ENCODE measurements at regions not wholly inside any gene's neighbourhood (a gene's known extent, or its start where the extent isn't known, plus 50 kb on each side); places are given as distances from the start of the nearest gene placed in this dataset.

DNA sequence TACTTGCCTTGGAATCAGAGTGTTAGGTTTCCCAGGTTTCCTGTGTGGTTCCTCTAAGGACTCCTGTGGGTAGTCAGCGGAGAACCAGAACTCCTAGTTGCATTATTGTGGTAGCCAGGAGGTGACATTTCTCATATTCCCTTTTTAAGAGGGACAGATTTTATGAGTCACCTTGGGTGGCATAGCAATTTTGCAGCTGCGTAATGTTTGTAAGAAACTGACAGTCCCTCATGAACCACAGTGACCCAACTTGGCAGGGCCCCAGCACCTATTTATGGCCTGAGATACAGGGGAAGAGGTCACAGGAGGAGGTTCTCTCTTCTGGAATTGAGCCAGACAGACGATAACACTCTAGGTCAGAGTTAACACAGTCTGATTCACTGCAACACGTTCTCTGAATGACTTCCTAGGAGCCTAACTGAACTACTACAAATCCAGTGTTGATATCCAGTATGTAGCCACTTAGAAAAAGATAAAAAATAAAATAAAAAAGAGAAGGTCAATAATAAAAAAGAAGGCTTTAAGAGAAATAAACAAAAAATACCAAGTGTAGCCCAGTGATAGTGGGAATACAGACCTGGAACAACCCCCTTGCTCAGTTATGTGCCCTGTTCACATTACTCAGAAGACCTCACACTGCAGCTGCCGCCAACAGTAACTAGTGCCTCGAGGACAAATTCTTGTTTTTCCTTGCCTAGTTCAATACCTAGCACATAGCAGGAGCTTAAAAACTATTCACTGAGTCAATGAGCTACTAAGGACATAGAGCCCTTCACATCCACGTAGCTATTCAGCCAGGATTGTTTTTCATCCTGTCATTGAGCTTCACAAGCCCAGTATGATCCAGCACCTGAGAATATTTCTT lies 50.7 kb upstream of the VLDLR start (continued):
- TF ChIP-seq, protein P1, sequence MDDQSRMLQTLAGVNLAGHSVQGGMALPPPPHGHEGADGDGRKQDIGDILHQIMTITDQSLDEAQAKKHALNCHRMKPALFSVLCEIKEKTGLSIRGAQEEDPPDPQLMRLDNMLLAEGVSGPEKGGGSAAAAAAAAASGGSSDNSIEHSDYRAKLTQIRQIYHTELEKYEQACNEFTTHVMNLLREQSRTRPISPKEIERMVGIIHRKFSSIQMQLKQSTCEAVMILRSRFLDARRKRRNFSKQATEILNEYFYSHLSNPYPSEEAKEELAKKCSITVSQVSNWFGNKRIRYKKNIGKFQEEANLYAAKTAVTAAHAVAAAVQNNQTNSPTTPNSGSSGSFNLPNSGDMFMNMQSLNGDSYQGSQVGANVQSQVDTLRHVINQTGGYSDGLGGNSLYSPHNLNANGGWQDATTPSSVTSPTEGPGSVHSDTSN (CRISPR knock-in tag; IDR thresholded peaks at IDR 0.05), result no peak
- TF ChIP-seq GLI4 (tag by site-specific recombination; IDR thresholded peaks at IDR 0.05) (no peak), ZNF501 (tag by site-specific recombination; IDR thresholded peaks at IDR 0.05) (peak; percentile 69; the same call in 1 of the 2 replicates), ZNF311 (tag by site-specific recombination; IDR thresholded peaks at IDR 0.05; ENCODE audit: borderline replicate concordance) (no peak), ZNF354C (tag by site-specific recombination; IDR thresholded peaks at IDR 0.05; ENCODE audit: borderline replicate concordance, low read depth) (no peak), ZNF654 (tag by site-specific recombination; IDR thresholded peaks at IDR 0.05; ENCODE audit: low read depth) (no peak), YY1 (tag by site-specific recombination; IDR thresholded peaks at IDR 0.05) (no peak), ZNF580 (tag by site-specific recombination; IDR thresholded peaks at IDR 0.05) (no peak; the same call in none of the 2 replicates), ZBTB1 (tag by site-specific recombination; IDR thresholded peaks at IDR 0.05) (no peak; the same call in 1 of the 2 replicates), ZNF664 (tag by site-specific recombination; IDR thresholded peaks at IDR 0.05) (peak; percentile 99), SP3 (tag by site-specific recombination; IDR thresholded peaks at IDR 0.05) (no peak; the same call in 1 of the 2 replicates), ZNF76 (tag by site-specific recombination; IDR thresholded peaks at IDR 0.05; ENCODE audit: borderline replicate concordance, low read depth) (peak; percentile 19; the same call in 1 of the 2 replicates), ZBTB17 (tag by site-specific recombination; IDR thresholded peaks at IDR 0.05) (peak; percentile 68), ZBTB7A (tag by site-specific recombination; IDR thresholded peaks at IDR 0.05; ENCODE audit: low read depth) (no peak), SETDB1 (IDR thresholded peaks at IDR 0.05; ENCODE audit: insufficient read length, low read length) (peak; percentile 24), KLF8 (tag by site-specific recombination; IDR thresholded peaks at IDR 0.05) (peak; percentile 32; the same call in 1 of the 2 replicates), ZFP41 (tag by site-specific recombination; IDR thresholded peaks at IDR 0.05; ENCODE audit: borderline replicate concordance) (no peak), ZBTB49 (tag by site-specific recombination; IDR thresholded peaks at IDR 0.05; ENCODE audit: low read depth) (no peak), ZNF624 (tag by site-specific recombination; IDR thresholded peaks at IDR 0.05) (no peak), MEIS1 (CRISPR knock-in tag; IDR thresholded peaks at IDR 0.05; ENCODE audit: borderline replicate concordance) (no peak; the same call in 1 of the 2 replicates), SCRT2 (tag by site-specific recombination; IDR thresholded peaks at IDR 0.05) (peak; percentile 73), ZNF555 (tag by site-specific recombination; conservative IDR thresholded peaks at IDR 0.05) (no peak), ZNF324 (tag by site-specific recombination; IDR thresholded peaks at IDR 0.05) (peak; percentile 63; the same call in 1 of the 2 replicates), ZNF214 (tag by site-specific recombination; IDR thresholded peaks at IDR 0.05; ENCODE audit: borderline replicate concordance) (no peak), ZNF239 (tag by site-specific recombination; IDR thresholded peaks at IDR 0.05) (no peak), ZNF302 (tag by site-specific recombination; IDR thresholded peaks at IDR 0.05; ENCODE audit: low read depth) (no peak)
- TF ChIP-seq, protein P2, sequence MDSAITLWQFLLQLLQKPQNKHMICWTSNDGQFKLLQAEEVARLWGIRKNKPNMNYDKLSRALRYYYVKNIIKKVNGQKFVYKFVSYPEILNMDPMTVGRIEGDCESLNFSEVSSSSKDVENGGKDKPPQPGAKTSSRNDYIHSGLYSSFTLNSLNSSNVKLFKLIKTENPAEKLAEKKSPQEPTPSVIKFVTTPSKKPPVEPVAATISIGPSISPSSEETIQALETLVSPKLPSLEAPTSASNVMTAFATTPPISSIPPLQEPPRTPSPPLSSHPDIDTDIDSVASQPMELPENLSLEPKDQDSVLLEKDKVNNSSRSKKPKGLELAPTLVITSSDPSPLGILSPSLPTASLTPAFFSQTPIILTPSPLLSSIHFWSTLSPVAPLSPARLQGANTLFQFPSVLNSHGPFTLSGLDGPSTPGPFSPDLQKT (IDR thresholded peaks at IDR 0.05; ENCODE audit: borderline replicate concordance, low read depth, low read length), result no peak
- TF ChIP-seq, protein P3, sequence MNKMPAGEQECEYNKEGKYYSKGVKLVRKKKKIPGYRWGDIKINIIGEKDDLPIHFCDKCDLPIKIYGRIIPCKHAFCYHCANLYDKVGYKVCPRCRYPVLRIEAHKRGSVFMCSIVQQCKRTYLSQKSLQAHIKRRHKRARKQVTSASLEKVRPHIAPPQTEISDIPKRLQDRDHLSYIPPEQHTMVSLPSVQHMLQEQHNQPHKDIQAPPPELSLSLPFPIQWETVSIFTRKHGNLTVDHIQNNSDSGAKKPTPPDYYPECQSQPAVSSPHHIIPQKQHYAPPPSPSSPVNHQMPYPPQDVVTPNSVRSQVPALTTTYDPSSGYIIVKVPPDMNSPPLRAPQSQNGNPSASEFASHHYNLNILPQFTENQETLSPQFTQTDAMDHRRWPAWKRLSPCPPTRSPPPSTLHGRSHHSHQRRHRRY (tag by site-specific recombination; IDR thresholded peaks at IDR 0.05), result no peak
- TF ChIP-seq, protein P4, sequence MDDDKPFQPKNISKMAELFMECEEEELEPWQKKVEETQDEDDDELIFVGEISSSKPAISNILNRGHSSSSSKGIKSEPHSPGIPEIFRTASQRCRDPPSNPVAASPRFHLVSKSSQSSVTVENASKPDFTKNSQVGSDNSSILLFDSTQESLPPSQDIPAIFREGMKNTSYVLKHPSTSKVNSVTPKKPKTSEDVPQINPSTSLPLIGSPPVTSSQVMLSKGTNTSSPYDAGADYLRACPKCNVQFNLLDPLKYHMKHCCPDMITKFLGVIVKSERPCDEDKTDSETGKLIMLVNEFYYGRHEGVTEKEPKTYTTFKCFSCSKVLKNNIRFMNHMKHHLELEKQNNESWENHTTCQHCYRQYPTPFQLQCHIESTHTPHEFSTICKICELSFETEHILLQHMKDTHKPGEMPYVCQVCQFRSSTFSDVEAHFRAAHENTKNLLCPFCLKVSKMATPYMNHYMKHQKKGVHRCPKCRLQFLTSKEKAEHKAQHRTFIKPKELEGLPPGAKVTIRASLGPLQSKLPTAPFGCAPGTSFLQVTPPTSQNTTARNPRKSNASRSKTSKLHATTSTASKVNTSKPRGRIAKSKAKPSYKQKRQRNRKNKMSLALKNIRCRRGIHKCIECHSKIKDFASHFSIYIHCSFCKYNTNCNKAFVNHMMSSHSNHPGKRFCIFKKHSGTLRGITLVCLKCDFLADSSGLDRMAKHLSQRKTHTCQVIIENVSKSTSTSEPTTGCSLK (tag by site-specific recombination; IDR thresholded peaks at IDR 0.05), result no peak
- TF ChIP-seq, protein P5, sequence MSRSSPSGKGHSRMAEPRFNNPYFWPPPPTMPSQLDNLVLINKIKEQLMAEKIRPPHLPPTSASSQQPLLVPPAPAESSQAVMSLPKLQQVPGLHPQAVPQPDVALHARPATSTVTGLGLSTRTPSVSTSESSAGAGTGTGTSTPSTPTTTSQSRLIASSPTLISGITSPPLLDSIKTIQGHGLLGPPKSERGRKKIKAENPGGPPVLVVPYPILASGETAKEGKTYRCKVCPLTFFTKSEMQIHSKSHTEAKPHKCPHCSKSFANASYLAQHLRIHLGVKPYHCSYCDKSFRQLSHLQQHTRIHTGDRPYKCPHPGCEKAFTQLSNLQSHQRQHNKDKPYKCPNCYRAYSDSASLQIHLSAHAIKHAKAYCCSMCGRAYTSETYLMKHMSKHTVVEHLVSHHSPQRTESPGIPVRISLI (tag by site-specific recombination; IDR thresholded peaks at IDR 0.05), result no peak
